Keratinocyte (primary cell): ENCODE measurements at regions not wholly inside any gene's neighbourhood (a gene's known extent, or its start where the extent isn't known, plus 50 kb on each side); places are given as distances from the start of the nearest gene placed in this dataset.

Experiments
- DNase-seq: peaks from one replicate; pipeline ENCODE4 v3.0.0-alpha.2; 2011; ENCODE audit warnings: low read depth, missing footprints, low spot score
- FAIRE-seq: peaks from 2 replicates; lab custom pipeline; 2011; peaks lifted over from hg19 to GRCh38; lab: Jason Lieb, UNC
- H2AFZ ChIP-seq: 2 replicates; pipeline ENCODE4 v1.6.0; 2012; ENCODE audit warnings: low read length, control low read depth, inconsistent platforms; ENCODE audit not compliant: control insufficient read depth
- H3K27ac ChIP-seq: 2 replicates; pipeline ENCODE4 v1.5.1; 2011; ENCODE audit warnings: low read length; ENCODE audit not compliant: control insufficient read depth, insufficient read depth
- H3K27me3 ChIP-seq: 3 replicates; pipeline ENCODE4 v1.6.0; 2011; ENCODE audit warnings: low read length; ENCODE audit not compliant: control insufficient read depth, insufficient read depth; ENCODE audit errors: extremely low read depth
- H3K36me3 ChIP-seq, 2 experiments: 2 replicates in 1 of 2; 3 replicates in 1 of 2; pipeline ENCODE4 v1.5.1; 2011; ENCODE audit warnings: low read length in 2 of 2, mild to moderate bottlenecking in 1 of 2; ENCODE audit not compliant: control insufficient read depth in 2 of 2, insufficient read depth in 2 of 2; ENCODE audit errors: extremely low read depth in 1 of 2
- H3K4me1 ChIP-seq: 3 replicates; pipeline ENCODE4 v1.5.1; 2011; ENCODE audit warnings: low read length; ENCODE audit not compliant: control insufficient read depth, insufficient read depth; ENCODE audit errors: extremely low read depth
- H3K4me2 ChIP-seq: 3 replicates; pipeline ENCODE4 v1.6.0; 2011; ENCODE audit warnings: low read depth, low read length; ENCODE audit not compliant: control insufficient read depth, insufficient read depth; ENCODE audit errors: extremely low read depth
- H3K4me3 ChIP-seq, 3 experiments: fragments of 200-600 bp in 1 of 3; sonication (generic) in 1 of 3; 2 replicates in 2 of 3; 3 replicates in 1 of 3; pipeline ENCODE4 v1.5.1; 2011 to 2016; ENCODE audit warnings: low read length in 3 of 3, mild to moderate bottlenecking in 3 of 3, control low read depth in 2 of 3, inconsistent platforms in 1 of 3, low read depth in 1 of 3, mixed read lengths in 1 of 3, mixed run types in 1 of 3, moderate library complexity in 1 of 3; ENCODE audit not compliant: control insufficient read depth in 2 of 3, insufficient read depth in 2 of 3; ENCODE audit errors: extremely low read depth in 1 of 3
- H3K79me2 ChIP-seq: 2 replicates; pipeline ENCODE4 v1.6.0; 2012; ENCODE audit warnings: low read length; ENCODE audit not compliant: control insufficient read depth, insufficient read depth
- H3K9ac ChIP-seq: 3 replicates; pipeline ENCODE4 v1.6.0; 2011; ENCODE audit warnings: low read length; ENCODE audit not compliant: control insufficient read depth, insufficient read depth; ENCODE audit errors: extremely low read depth
- H3K9me1 ChIP-seq: 3 replicates; pipeline ENCODE4 v1.6.0; 2011; ENCODE audit warnings: low read length; ENCODE audit not compliant: control insufficient read depth, insufficient read depth; ENCODE audit errors: extremely low read depth
- H3K9me3 ChIP-seq: 2 replicates; pipeline ENCODE4 v1.5.1; 2012; ENCODE audit warnings: low read depth, low read length; ENCODE audit not compliant: control insufficient read depth
- H4K20me1 ChIP-seq: 3 replicates; pipeline ENCODE4 v1.6.0; 2011; ENCODE audit warnings: low read length; ENCODE audit not compliant: control insufficient read depth, insufficient read depth; ENCODE audit errors: extremely low read depth
- EZH2 ChIP-seq: IDR thresholded peaks from one replicate; pipeline ENCODE4 v1.6.1; 2012; ENCODE audit warnings: inconsistent platforms, mild to moderate bottlenecking, low read length, moderate library complexity
- dilution Hi-C: fragments of 300-500 bp; cut with MboI; formaldehyde crosslinking; loops from one replicate; pipeline ENCODE4 v1.7.0; 2020; ENCODE audit warnings: low sequenced_read_pairs; ENCODE audit not compliant: extremely low pct_ligation_motif_present
- TF ChIP-seq, protein P1 (sequence below), 3 experiments: IDR thresholded peaks in 1 of 3; conservative IDR thresholded peaks in 1 of 3; optimal IDR thresholded peaks in 1 of 3; 2 replicates in 2 of 3; 3 replicates in 1 of 3; pipeline versions ENCODE3 to v1.5.1; 2011; ENCODE audit warnings: low read length in 3 of 3, mild to moderate bottlenecking in 3 of 3, moderate library complexity in 2 of 3, control low read depth in 1 of 3, inconsistent platforms in 1 of 3; ENCODE audit not compliant: insufficient read depth in 2 of 3; ENCODE audit errors: extremely low read depth in 1 of 3

DNA sequence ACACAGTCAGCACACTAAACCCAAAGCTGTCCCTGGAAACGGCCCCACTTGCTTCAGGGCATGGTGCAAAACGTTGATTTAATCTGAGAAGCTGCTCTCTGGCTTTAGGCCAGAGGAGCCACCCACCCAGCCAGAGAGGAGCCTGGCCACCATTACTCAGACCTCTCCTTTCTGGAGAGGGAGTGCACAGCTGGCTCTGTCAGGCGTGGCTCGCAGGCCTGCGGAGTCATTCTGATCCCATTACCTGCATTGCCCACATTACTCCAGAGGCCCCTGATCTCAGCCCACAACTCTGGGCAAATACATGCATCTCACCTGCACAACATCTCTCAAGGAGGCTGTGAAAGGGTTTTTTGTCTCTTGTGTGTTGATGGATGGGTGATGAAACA is 370.0 kb upstream of the IGFBP3 start:
- DNase-seq = peak; percentile 71
- peak overlapping the region; percentile 75 for H3K9ac ChIP-seq
- H2AFZ ChIP-seq = no peak overlapping the region

GRCh38 chr7:46290374-46291049 is 369.4 kb upstream of the IGFBP3 start:
- Histone ChIP-seq H3K4me2 (peak overlapping the region; percentile 68), H3K9me3 (no peaks in the 10 kb centered on the region), H4K20me1 (no peaks in the 10 kb centered on the region), H3K9ac (peak overlapping the region; percentile 75), H3K4me1 (peaks cover 21% of the 10 kb centered on the region), H3K9me1 (no peaks in the 10 kb centered on the region), H3K36me3 (no peaks in the 10 kb centered on the region), H3K27me3 (no peaks in the 10 kb centered on the region), H3K27ac (peak overlapping the region; percentile 92), H3K4me3 (no peak overlapping the region), H3K79me2 (no peaks in the 10 kb centered on the region), H2AFZ (no peak overlapping the region)
- dilution Hi-C loops = no loop called here
- no peak for DNase-seq
- no peak for FAIRE-seq
- no peak for TF ChIP-seq EZH2
- TF ChIP-seq, protein P1, sequence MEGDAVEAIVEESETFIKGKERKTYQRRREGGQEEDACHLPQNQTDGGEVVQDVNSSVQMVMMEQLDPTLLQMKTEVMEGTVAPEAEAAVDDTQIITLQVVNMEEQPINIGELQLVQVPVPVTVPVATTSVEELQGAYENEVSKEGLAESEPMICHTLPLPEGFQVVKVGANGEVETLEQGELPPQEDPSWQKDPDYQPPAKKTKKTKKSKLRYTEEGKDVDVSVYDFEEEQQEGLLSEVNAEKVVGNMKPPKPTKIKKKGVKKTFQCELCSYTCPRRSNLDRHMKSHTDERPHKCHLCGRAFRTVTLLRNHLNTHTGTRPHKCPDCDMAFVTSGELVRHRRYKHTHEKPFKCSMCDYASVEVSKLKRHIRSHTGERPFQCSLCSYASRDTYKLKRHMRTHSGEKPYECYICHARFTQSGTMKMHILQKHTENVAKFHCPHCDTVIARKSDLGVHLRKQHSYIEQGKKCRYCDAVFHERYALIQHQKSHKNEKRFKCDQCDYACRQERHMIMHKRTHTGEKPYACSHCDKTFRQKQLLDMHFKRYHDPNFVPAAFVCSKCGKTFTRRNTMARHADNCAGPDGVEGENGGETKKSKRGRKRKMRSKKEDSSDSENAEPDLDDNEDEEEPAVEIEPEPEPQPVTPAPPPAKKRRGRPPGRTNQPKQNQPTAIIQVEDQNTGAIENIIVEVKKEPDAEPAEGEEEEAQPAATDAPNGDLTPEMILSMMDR (optimal IDR thresholded peaks at IDR 0.05 in 1 of 3, IDR thresholded peaks at IDR 0.05 in 1 of 3, conservative IDR thresholded peaks at IDR 0.05 in 1 of 3; ENCODE audit: extremely low read depth in 1 of 3, insufficient read depth in 2 of 3, low read length in 3 of 3) = no peak

More for the DNA sequence above, 370.0 kb upstream of the IGFBP3 start:
- H3K9me3 ChIP-seq = no peaks in the 10 kb centered on the region
- peak overlapping the region; percentile 92 for H3K27ac ChIP-seq
- H3K9me1 ChIP-seq = no peaks in the 10 kb centered on the region
- no peaks in the 10 kb centered on the region for H4K20me1 ChIP-seq
- no peaks in the 10 kb centered on the region for H3K79me2 ChIP-seq
- no peaks in the 10 kb centered on the region for H3K36me3 ChIP-seq
- no peak for FAIRE-seq
- no peak for TF ChIP-seq EZH2
- TF ChIP-seq, protein P1 (optimal IDR thresholded peaks at IDR 0.05 in 1 of 3, IDR thresholded peaks at IDR 0.05 in 1 of 3, conservative IDR thresholded peaks at IDR 0.05 in 1 of 3; ENCODE audit: extremely low read depth in 1 of 3, insufficient read depth in 2 of 3, low read length in 3 of 3) = no peak
- no peaks in the 10 kb centered on the region for H3K27me3 ChIP-seq
- dilution Hi-C loops = no loop called here
- H3K4me2 ChIP-seq = peak overlapping the region; percentile 68
- peak overlapping the region in 1 of 3 experiments; percentile 26 for H3K4me3 ChIP-seq
- peaks cover 22% of the 10 kb centered on the region for H3K4me1 ChIP-seq
